HL-60 (cell line): ENCODE measurements at regions not wholly inside any gene's neighbourhood (a gene's known extent, or its start where the extent isn't known, plus 50 kb on each side); places are given as distances from the start of the nearest gene placed in this dataset.

Source experiments
- CTCF ChIP-seq: IDR thresholded peaks from one replicate; pipeline ENCODE4 v1.5.1; 2011; ENCODE audit warnings: low read length, control low read depth, inconsistent platforms; ENCODE audit not compliant: insufficient read depth
- POLR2AphosphoS5 ChIP-seq: IDR thresholded peaks from 2 replicates; pipeline ENCODE4 v1.6.1; 2012; ENCODE audit warnings: low read depth

GRCh38 chr2:198776616-198777406, 680.9 kb downstream of the SATB2 start:
- no peak for TF ChIP-seq CTCF
- TF ChIP-seq POLR2AphosphoS5, result no peak
